Gastroesophageal sphincter (tissue), 3 donors: ENCODE measurements at regions not wholly inside any gene's neighbourhood (a gene's known extent, or its start where the extent isn't known, plus 50 kb on each side); places are given as distances from the start of the nearest gene placed in this dataset.

Source experiments
- CTCF ChIP-seq, 4 experiments: fragments of 200-600 bp in 2 of 4; fragments of 450-650 bp in 2 of 4; sonication (generic) in 1 of 4; IDR thresholded peaks; one replicate each; pipeline ENCODE4 v1.5.1; 2017 to 2019; ENCODE audit warnings: antibody characterized with exemption in 4 of 4, mild to moderate bottlenecking in 2 of 4, moderate library complexity in 2 of 4
- EP300 ChIP-seq: sonication (generic); formaldehyde crosslinking; IDR thresholded peaks from one replicate; pipeline ENCODE4 v1.6.1; 2017; ENCODE audit warnings: antibody characterized with exemption, mild to moderate bottlenecking

GRCh38 chr6:18600255-18600654, 213.1 kb downstream of the RNF144B start:
- TF ChIP-seq EP300 (no peak), CTCF (IDR thresholded peaks at IDR 0.05) (no peak)
